Mesenchymal stem cell (in vitro differentiated cells and primary cell): ENCODE measurements at regions not wholly inside any gene's neighbourhood (a gene's known extent, or its start where the extent isn't known, plus 50 kb on each side); places are given as distances from the start of the nearest gene placed in this dataset.

Source experiments
- DNase-seq: peaks from one replicate; pipeline ENCODE4 v3.0.0-alpha.2; 2013
- H2AFZ ChIP-seq: one replicate; pipeline ENCODE4 v1.6.1; 2013; ENCODE audit warnings: low read depth, mild to moderate bottlenecking, control low read depth, inconsistent platforms, low read length, moderate library complexity
- H2AK5ac ChIP-seq: 2 replicates; pipeline ENCODE4 v1.6.1; 2013; ENCODE audit warnings: low read length, moderate library complexity, mild to moderate bottlenecking, inconsistent platforms; ENCODE audit not compliant: severe bottlenecking
- H2BK120ac ChIP-seq: one replicate; pipeline ENCODE4 v1.6.1; 2013; ENCODE audit warnings: low read depth, mild to moderate bottlenecking, inconsistent platforms, low read length, moderate library complexity
- H2BK12ac ChIP-seq, 2 experiments: one replicate each; pipeline ENCODE4 v1.6.1; 2013; ENCODE audit warnings: inconsistent platforms in 2 of 2, low read length in 2 of 2, mild to moderate bottlenecking in 2 of 2, moderate library complexity in 2 of 2, control low read depth in 1 of 2
- H2BK15ac ChIP-seq: one replicate; pipeline ENCODE4 v1.6.1; 2013; ENCODE audit warnings: mild to moderate bottlenecking, low read depth, inconsistent platforms; ENCODE audit not compliant: poor library complexity, severe bottlenecking
- H2BK5ac ChIP-seq: 2 replicates; pipeline ENCODE4 v1.6.1; 2013; ENCODE audit warnings: low read depth, mild to moderate bottlenecking, low read length, control low read depth, inconsistent platforms; ENCODE audit not compliant: poor library complexity, severe bottlenecking
- H3K14ac ChIP-seq, 2 experiments: one replicate each; pipeline ENCODE4 v1.6.1; 2013; ENCODE audit warnings: inconsistent platforms in 2 of 2, low read length in 2 of 2, control low read depth in 1 of 2, mild to moderate bottlenecking in 1 of 2, moderate library complexity in 1 of 2
- H3K18ac ChIP-seq, 2 experiments: one replicate each; pipeline ENCODE4 v1.6.1; 2013; ENCODE audit warnings: inconsistent platforms in 2 of 2, low read length in 2 of 2, control low read depth in 1 of 2, low read depth in 1 of 2, mild to moderate bottlenecking in 1 of 2
- H3K23ac ChIP-seq, 2 experiments: one replicate each; pipeline ENCODE4 v1.6.1; 2013; ENCODE audit warnings: inconsistent platforms in 2 of 2, low read length in 2 of 2, mild to moderate bottlenecking in 2 of 2, moderate library complexity in 2 of 2, control low read depth in 1 of 2
- H3K27ac ChIP-seq: 2 replicates; pipeline ENCODE4 v1.5.1; 2013; ENCODE audit warnings: mild to moderate bottlenecking, moderate library complexity, low read length, control low read depth, inconsistent platforms; ENCODE audit not compliant: poor library complexity, severe bottlenecking
- H3K27me3 ChIP-seq, 2 experiments: 2 replicates each; pipeline versions ENCODE4 v1.6.1 to v1.7.0; 2013; ENCODE audit warnings: low read length in 2 of 2, mild to moderate bottlenecking in 2 of 2, moderate library complexity in 2 of 2, control low read depth in 1 of 2, inconsistent platforms in 1 of 2; ENCODE audit not compliant: control insufficient read depth in 1 of 2, insufficient read depth in 1 of 2
- H3K36me3 ChIP-seq, 2 experiments: 2 replicates each; pipeline versions ENCODE4 v1.6.1 to v1.7.0; 2013; ENCODE audit warnings: low read length in 2 of 2, control low read depth in 1 of 2, inconsistent platforms in 1 of 2, low read depth in 1 of 2, mild to moderate bottlenecking in 1 of 2; ENCODE audit not compliant: insufficient read depth in 2 of 2, control insufficient read depth in 1 of 2
- H3K4ac ChIP-seq, 2 experiments: one replicate each; pipeline ENCODE4 v1.6.1; 2013; ENCODE audit warnings: inconsistent platforms in 2 of 2, low read length in 2 of 2, mild to moderate bottlenecking in 2 of 2, moderate library complexity in 2 of 2, control low read depth in 1 of 2, low read depth in 1 of 2
- H3K4me1 ChIP-seq: 2 replicates; pipeline ENCODE4 v1.6.1; 2013; ENCODE audit warnings: low read depth, low read length, control low read depth; ENCODE audit not compliant: control insufficient read depth, insufficient read depth
- H3K4me2 ChIP-seq: 2 replicates; pipeline ENCODE4 v1.6.1; 2013; ENCODE audit warnings: low read length, mild to moderate bottlenecking, inconsistent platforms; ENCODE audit not compliant: poor library complexity, severe bottlenecking
- H3K4me3 ChIP-seq, 2 experiments: 2 replicates each; pipeline versions ENCODE4 v1.5.1 to v1.7.0; 2013; ENCODE audit warnings: low read length in 2 of 2, mild to moderate bottlenecking in 2 of 2, control low read depth in 1 of 2, low read depth in 1 of 2; ENCODE audit not compliant: insufficient read depth in 1 of 2
- H3K79me1 ChIP-seq: replicated peaks from 2 replicates; pipeline ENCODE4 v1.6.1; 2013; ENCODE audit warnings: mild to moderate bottlenecking, control low read depth, low read length, inconsistent platforms; ENCODE audit not compliant: poor library complexity, severe bottlenecking
- H3K9ac ChIP-seq: 2 replicates; pipeline ENCODE4 v1.7.0; 2013; ENCODE audit warnings: mild to moderate bottlenecking, low read length, moderate library complexity
- H3K9me3 ChIP-seq: 2 replicates; pipeline ENCODE4 v1.7.0; 2013; ENCODE audit warnings: mild to moderate bottlenecking, low read length; ENCODE audit not compliant: control insufficient read depth
- H4K8ac ChIP-seq: one replicate; pipeline ENCODE4 v1.6.1; 2013; ENCODE audit warnings: inconsistent platforms, mild to moderate bottlenecking, low read length, moderate library complexity
- H4K91ac ChIP-seq: one replicate; pipeline ENCODE4 v1.6.1; 2013; ENCODE audit warnings: mild to moderate bottlenecking, low read length, inconsistent platforms
- WGBS: methylation state at CpG from one replicate; pipeline ENCODE4 v1.1.7; 2013; ENCODE audit warnings: mixed read lengths; 5-methylcytosine and 5-hydroxymethylcytosine counted together

DNA sequence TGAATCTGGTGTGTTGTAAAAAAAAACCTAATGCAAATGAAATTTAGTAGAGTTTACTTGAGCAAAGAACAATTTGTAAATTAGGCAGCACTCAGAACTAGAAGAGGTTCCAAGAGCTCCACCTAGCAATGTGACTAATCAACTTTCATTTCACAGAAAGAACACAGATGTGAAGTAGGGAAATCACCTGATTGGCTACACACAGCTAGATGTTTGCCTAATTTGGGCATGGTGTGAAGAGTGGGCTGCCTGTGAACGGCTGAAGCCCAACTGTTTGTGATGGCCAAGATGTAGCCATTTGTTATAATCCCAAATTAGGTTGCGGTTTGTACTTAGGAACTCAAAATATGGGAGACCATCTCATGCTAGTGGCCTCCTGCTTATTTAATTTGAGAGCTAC, 724.4 kb upstream of the SLITRK5 start:
- H2AK5ac ChIP-seq, result no peak overlapping the region
- H2BK120ac ChIP-seq, result no peak overlapping the region
- no peak overlapping the region for H3K9ac ChIP-seq
- no peak overlapping the region for H2BK5ac ChIP-seq
- H3K4me2 ChIP-seq, result no peak overlapping the region
- no peak overlapping the region for H2BK15ac ChIP-seq
- no peak overlapping the region for H3K4me3 ChIP-seq
- H3K4ac ChIP-seq, result no peak overlapping the region
- no peaks in the 10 kb centered on the region for H3K4me1 ChIP-seq
- H3K27ac ChIP-seq, result no peak overlapping the region
- H3K18ac ChIP-seq, result no peak overlapping the region
- H3K27me3 ChIP-seq, result no peaks in the 10 kb centered on the region
- no peak overlapping the region for H4K91ac ChIP-seq
- no peaks in the 10 kb centered on the region for H3K9me3 ChIP-seq
- DNase-seq, result no peak
- no peak overlapping the region for H2BK12ac ChIP-seq
- no peaks in the 10 kb centered on the region for H3K79me1 ChIP-seq
- no peak overlapping the region for H3K14ac ChIP-seq
- no peaks in the 10 kb centered on the region for H3K36me3 ChIP-seq
- no peak overlapping the region for H4K8ac ChIP-seq
- WGBS, result 88% methylated on average over 2 of the region's 2 CpGs
- no peak overlapping the region for H2AFZ ChIP-seq
- no peak overlapping the region for H3K23ac ChIP-seq

DNA sequence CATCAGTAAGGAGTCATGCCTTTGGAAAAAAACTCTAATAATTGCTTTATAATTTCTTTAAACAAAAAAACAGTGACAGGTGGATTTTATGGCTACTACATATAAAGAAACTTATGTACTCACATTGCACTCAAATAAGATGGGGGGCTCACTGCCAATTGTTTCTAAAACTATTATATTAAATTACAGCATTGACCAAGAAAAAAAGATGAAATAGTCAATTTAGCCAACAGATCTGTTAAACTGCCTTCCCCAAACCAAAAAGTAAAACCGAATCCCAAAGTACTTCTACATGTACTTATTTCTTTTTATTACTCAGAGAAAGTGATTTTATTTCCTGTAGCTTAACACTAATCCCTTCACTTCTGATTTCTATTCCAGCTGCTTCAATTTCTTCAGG, 716.8 kb upstream of the SLITRK5 start:
- Histone ChIP-seq H2AFZ (no peak overlapping the region), H2BK15ac (no peak overlapping the region), H3K9me3 (peaks cover 5% of the 10 kb centered on the region), H4K8ac (no peak overlapping the region), H3K27ac (no peak overlapping the region), H2BK5ac (no peak overlapping the region), H4K91ac (no peak overlapping the region), H3K4me3 (no peak overlapping the region), H3K23ac (no peak overlapping the region), H3K36me3 (no peaks in the 10 kb centered on the region), H3K4me1 (no peaks in the 10 kb centered on the region), H2AK5ac (no peak overlapping the region), H3K4me2 (no peak overlapping the region), H3K27me3 (no peaks in the 10 kb centered on the region), H3K79me1 (no peaks in the 10 kb centered on the region), H3K9ac (no peak overlapping the region), H3K18ac (no peak overlapping the region), H2BK12ac (no peak overlapping the region), H2BK120ac (no peak overlapping the region), H3K4ac (no peak overlapping the region), H3K14ac (no peak overlapping the region)
- DNase-seq, result no peak
- 100% methylated on average over 1 of the region's 1 CpG for WGBS

DNA sequence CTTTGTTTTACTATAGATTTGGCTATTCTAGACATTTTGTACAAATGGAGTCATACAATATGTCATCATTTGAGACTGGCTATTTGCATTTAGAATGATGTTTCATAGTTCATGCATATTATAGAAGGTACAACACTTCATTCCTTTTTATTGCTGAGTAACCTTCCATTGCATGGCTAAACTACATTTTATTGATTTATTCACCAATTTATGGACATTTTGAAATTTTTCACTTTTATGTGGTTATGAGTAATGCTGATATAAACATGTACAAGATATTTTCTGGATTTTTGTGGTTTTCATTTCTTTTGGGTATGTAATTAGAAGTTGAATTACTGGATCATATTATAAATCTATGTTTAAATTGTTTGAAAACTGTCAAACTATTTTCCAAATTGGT, 710.3 kb upstream of the SLITRK5 start:
- H3K4me3 ChIP-seq, result no peak overlapping the region
- no peak overlapping the region for H3K9ac ChIP-seq
- H2BK120ac ChIP-seq, result no peak overlapping the region
- no peak overlapping the region for H3K18ac ChIP-seq
- H2BK5ac ChIP-seq, result no peak overlapping the region
- no peaks in the 10 kb centered on the region for H3K79me1 ChIP-seq
- no peak overlapping the region for H3K14ac ChIP-seq
- no peak overlapping the region for H2AFZ ChIP-seq
- H2AK5ac ChIP-seq, result no peak overlapping the region
- H3K4me1 ChIP-seq, result no peaks in the 10 kb centered on the region
- peaks cover 5% of the 10 kb centered on the region for H3K9me3 ChIP-seq
- no peak overlapping the region for H4K91ac ChIP-seq
- H2BK12ac ChIP-seq, result no peak overlapping the region
- H3K4me2 ChIP-seq, result no peak overlapping the region
- H3K4ac ChIP-seq, result no peak overlapping the region
- H3K23ac ChIP-seq, result no peak overlapping the region
- no peak overlapping the region for H3K27ac ChIP-seq
- DNase-seq, result no peak
- no peak overlapping the region for H4K8ac ChIP-seq
- no peaks in the 10 kb centered on the region for H3K36me3 ChIP-seq
- H3K27me3 ChIP-seq, result no peaks in the 10 kb centered on the region
- H2BK15ac ChIP-seq, result no peak overlapping the region

DNA sequence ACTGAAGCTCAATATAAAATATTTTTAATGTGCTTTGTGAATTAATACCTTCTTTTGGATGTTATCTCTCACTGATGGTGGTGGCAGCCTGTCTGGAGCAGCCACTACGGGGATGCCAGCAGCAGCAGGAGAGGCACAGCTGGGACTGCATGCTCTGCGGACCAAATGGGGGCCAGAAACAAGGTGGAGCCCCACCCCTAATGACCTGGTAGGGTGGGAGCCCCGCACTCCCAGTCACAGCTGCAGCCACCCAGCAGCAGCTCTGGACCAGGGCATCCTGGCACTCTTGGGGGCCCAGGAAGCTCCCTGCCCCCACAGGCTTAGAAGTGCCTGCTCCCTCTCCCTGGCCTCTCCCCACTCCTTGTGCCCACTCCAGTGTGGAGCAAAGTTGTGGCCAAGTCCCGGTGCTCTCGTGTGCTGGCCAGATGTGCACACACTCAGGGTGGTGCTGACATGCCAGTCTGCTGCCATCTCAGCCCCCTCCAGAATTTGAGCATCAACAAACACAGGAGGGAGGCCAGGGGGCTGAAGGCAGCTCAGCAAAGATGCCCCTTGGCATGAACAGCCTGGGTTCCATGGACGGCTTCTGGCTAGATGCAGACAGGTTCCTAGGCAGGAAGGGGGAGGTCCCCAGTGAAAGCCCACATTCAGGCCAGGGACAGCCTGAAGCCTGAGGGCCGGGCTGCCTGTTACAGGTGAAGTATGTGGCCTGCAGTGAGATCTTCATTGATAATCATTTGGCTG, 696.7 kb upstream of the SLITRK5 start:
- H2BK15ac ChIP-seq, result peak overlapping the region; percentile 6

More for the DNA sequence above, 696.7 kb upstream of the SLITRK5 start:
- no peak overlapping the region for H3K9ac ChIP-seq
- H2BK120ac ChIP-seq, result no peak overlapping the region
- H3K4me1 ChIP-seq, result peaks cover 1% of the 10 kb centered on the region
- H3K27me3 ChIP-seq, result no peaks in the 10 kb centered on the region
- no peak overlapping the region for H4K91ac ChIP-seq
- 81% methylated on average over 7 of the region's 7 CpGs for WGBS
- peak overlapping the region; percentile 18 for H2AFZ ChIP-seq
- no peak overlapping the region for H2BK5ac ChIP-seq
- H3K4me3 ChIP-seq, result no peak overlapping the region
- H3K18ac ChIP-seq, result no peak overlapping the region
- DNase-seq, result no peak
- H3K14ac ChIP-seq, result peak overlapping the region in 1 of 2 experiments; percentile 86
- no peak overlapping the region for H3K23ac ChIP-seq
- no peaks in the 10 kb centered on the region for H3K9me3 ChIP-seq
- H3K79me1 ChIP-seq, result no peaks in the 10 kb centered on the region
- H3K4ac ChIP-seq, result no peak overlapping the region
- no peak overlapping the region for H3K4me2 ChIP-seq
- H3K36me3 ChIP-seq, result no peaks in the 10 kb centered on the region
- H4K8ac ChIP-seq, result no peak overlapping the region
- no peak overlapping the region for H3K27ac ChIP-seq
- H2AK5ac ChIP-seq, result no peak overlapping the region
- H2BK12ac ChIP-seq, result no peak overlapping the region
